GM18873 (cell line): ENCODE measurements at regions not wholly inside any gene's neighbourhood (a gene's known extent, or its start where the extent isn't known, plus 50 kb on each side); places are given as distances from the start of the nearest gene placed in this dataset.
A peak's percentile ranks its signal among the peaks of the same experiment; 100 is the strongest.
"Not testable (repeated sequence)": the region's sequence is repeated elsewhere in the genome, so short reads cannot be mapped to it uniquely, and the experiment has no call there.

ENCODE experiments used
- ATAC-seq: cut with Tn5 transposase; IDR thresholded peaks from one replicate; pipeline ENCODE4 v1.9.1; 2021; ENCODE audit warnings: mild to moderate bottlenecking, moderate library complexity, moderate number of reproducible peaks; ENCODE audit not compliant: unreplicated experiment, low FRiP score

- ATAC-seq: not testable (repeated sequence)
Observed at GRCh38 chr1:143785883-143786282, 185.9 kb downstream of the FAM72C start.

- not testable (repeated sequence) for ATAC-seq
Observed at GRCh38 chr1:143784239-143784882, 187.4 kb downstream of the FAM72C start.

- not testable (repeated sequence) for ATAC-seq
Observed at GRCh38 chr1:143778178-143778577, 193.6 kb downstream of the FAM72C start.

- not testable (repeated sequence) for ATAC-seq
Observed at GRCh38 chr1:143764831-143765230, 207.0 kb downstream of the FAM72C start.

GRCh38 chr1:143760366-143760765 is 211.4 kb downstream of the FAM72C start:
- ATAC-seq: not testable (repeated sequence)

DNA sequence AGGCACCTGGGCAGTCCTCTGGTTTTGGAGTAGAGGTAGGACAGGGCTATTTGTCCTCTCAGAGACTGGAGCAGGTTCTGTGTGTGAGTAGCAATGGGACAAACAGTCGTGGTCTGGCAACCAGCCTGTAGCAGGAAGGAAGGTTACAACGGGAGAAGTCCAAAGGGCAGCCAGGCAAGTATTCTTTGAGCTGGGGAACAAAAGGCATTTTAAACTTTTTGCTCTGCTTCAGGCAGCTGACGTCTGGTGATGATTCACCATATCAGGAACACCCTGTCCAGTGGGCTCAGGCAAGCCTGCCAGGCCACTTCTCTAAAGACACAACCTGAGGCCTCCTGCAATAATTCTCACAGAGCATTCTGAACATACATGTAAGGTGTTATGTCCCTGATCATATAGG is 215.8 kb downstream of the FAM72C start:
- ATAC-seq: not testable (repeated sequence)

DNA sequence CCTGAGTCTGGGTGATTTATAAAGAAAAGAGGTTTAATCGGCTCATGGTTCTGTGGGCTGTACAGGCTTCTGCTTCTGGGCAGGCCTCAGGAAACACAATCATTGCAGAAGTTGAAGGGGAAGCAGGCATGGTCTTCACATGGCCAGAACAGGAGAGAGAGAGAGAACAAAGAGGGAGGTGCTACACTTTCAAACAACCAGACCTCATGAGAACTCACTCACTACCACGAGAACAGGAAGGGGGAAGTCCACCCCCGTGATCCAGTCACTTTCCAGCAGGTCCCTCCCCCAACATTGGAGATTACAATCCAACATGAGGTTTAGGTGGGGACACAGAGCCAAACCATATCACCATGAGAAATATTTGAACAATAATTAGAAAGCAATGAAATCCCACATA is 222.9 kb downstream of the FAM72C start:
- ATAC-seq: no peak

GRCh38 chr1:143736562-143736961 is 235.2 kb downstream of the FAM72C start:
- no peak for ATAC-seq

- ATAC-seq: no peak
Observed at GRCh38 chr1:143735764-143736461, 235.9 kb downstream of the FAM72C start.

DNA sequence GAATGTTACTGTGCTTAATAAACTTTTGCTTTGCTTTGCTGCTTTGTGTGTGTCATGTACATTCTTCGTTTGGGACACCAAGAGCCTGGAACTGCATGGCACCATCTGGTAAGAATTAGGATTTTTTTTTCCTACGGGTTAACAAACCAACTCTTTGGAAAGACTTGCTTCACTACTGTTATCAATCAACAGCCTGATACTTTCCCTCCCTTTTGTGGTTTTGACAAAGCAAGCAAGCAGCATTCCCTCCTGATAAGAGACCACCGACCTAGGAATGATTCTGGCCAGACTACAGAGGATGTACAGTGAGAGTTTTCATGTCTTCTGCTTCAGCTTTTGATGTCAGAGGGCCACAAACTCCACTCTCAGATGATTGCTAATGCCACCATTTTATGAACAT is 237.5 kb downstream of the FAM72C start:
- ATAC-seq: not testable (repeated sequence)

GRCh38 chr1:143730890-143731289 is 240.9 kb downstream of the FAM72C start:
- not testable (repeated sequence) for ATAC-seq

- peak; percentile 42 for ATAC-seq
Observed at GRCh38 chr1:143729449-143730111, 242.2 kb downstream of the FAM72C start.

- peak; percentile 90 for ATAC-seq
Observed at GRCh38 chr1:143728802-143729448, 242.9 kb downstream of the FAM72C start.

DNA sequence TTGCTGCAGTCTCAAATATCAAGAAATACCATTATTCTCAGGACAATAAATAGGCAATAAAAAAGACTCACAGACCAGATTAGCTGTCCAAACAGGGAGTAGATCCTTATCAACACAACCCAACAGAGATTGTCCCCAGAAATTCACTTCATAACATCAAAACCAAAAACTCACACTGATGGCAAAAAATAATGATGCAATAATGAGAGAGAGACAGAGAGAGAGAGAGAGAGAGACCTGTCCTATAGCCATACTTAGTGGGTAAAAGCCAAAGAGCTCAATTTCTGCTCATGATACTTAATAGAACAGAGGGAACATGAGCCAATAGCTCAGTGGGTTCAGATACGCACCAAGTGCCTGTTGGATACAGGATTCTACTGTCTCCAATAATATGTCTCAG is 244.5 kb downstream of the FAM72C start:
- ATAC-seq: no peak

GRCh38 chr1:143721024-143721373 is 250.8 kb downstream of the FAM72C start:
- ATAC-seq: no peak

- no peak for ATAC-seq
Observed at GRCh38 chr1:143720087-143721023, 251.4 kb downstream of the FAM72C start.

DNA sequence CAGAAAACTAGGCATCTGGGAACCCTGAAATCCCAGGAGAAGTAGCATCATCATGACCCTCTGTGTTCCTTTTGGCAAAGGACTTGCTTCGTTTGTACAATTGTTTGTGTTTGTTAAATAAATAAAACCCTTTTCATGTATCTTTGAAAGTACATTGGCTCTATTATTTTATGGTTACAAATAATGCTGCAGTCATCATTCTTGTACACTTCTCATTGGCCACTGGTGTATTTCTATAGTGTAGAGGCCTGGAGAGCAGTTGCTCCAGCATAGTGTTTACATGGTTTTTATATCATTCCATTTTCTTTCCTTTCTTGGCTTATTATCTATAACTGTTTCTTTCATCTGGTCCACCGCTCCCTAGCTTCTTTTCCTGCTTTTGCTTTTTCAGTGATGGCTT is 253.3 kb downstream of the FAM72C start:
- no peak for ATAC-seq

- ATAC-seq: no peak
Observed at GRCh38 chr1:143718021-143718420, 253.8 kb downstream of the FAM72C start.

GRCh38 chr1:143717434-143717833 is 254.4 kb downstream of the FAM72C start:
- ATAC-seq: no peak

- not testable (repeated sequence) for ATAC-seq
Observed at GRCh38 chr1:143714913-143715312, 256.9 kb downstream of the FAM72C start.
